OCI-LY7 (cell line): ENCODE measurements at regions not wholly inside any gene's neighbourhood (a gene's known extent, or its start where the extent isn't known, plus 50 kb on each side); places are given as distances from the start of the nearest gene placed in this dataset.

Experiments used
- EZH2phosphoT487 ChIP-seq: fragments of 200-600 bp; sonication (generic); IDR thresholded peaks from 2 replicates; pipeline ENCODE4 v1.6.1; 2018; ENCODE audit warnings: low read depth, borderline replicate concordance, mild to moderate bottlenecking, mixed run types, antibody characterized with exemption, low read length, moderate library complexity, mixed read lengths
- TF ChIP-seq, protein P1 (sequence below): fragments of 200-600 bp; sonication (generic); conservative IDR thresholded peaks from 2 replicates; pipeline ENCODE4 v1.5.1; 2014; ENCODE audit warnings: mild to moderate bottlenecking, antibody characterized with exemption, low read length, moderate library complexity, mixed read lengths

DNA sequence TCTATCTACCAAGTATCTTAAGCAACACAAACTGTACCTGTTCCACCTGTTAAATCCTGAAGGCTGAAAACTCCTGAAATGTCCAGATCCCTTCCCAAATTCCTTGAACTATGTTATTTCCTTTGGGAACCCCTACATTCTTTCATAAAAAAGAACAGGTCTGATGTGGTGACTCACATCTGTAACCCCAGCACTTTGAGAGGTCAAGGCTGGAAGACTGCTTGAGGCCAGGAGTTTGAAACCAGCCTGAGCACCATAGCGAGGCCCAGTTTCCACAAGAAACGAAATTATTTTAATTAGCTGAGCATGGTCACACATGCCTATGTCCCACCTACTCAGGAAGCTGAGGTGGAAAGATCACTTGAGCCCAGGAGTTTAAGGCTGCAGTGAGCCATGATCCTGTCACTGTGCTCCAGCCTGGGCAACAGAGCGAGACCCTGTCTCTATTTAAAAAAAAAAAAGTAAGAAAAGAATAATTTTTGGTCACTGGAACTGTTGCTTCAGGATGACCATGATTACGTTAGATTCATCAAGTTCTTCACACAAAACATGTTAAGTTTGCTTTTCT lies 84.3 kb downstream of the PHLDA1 start:
- TF ChIP-seq, protein P1, sequence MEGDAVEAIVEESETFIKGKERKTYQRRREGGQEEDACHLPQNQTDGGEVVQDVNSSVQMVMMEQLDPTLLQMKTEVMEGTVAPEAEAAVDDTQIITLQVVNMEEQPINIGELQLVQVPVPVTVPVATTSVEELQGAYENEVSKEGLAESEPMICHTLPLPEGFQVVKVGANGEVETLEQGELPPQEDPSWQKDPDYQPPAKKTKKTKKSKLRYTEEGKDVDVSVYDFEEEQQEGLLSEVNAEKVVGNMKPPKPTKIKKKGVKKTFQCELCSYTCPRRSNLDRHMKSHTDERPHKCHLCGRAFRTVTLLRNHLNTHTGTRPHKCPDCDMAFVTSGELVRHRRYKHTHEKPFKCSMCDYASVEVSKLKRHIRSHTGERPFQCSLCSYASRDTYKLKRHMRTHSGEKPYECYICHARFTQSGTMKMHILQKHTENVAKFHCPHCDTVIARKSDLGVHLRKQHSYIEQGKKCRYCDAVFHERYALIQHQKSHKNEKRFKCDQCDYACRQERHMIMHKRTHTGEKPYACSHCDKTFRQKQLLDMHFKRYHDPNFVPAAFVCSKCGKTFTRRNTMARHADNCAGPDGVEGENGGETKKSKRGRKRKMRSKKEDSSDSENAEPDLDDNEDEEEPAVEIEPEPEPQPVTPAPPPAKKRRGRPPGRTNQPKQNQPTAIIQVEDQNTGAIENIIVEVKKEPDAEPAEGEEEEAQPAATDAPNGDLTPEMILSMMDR = no peak
- no peak for TF ChIP-seq EZH2phosphoT487
